Activated CD8-positive, alpha-beta T cell treated with anti-CD3 and anti-CD28 coated beads for 36 hours (primary cell): ENCODE measurements at regions not wholly inside any gene's neighbourhood (a gene's known extent, or its start where the extent isn't known, plus 50 kb on each side); places are given as distances from the start of the nearest gene placed in this dataset.

ENCODE experiments used
- ATAC-seq: fragments of 200-7000 bp; cut with Tn5 transposase; one replicate; pipeline ENCODE4 v1.10.0; 2021; ENCODE audit warnings: mild to moderate bottlenecking, moderate library complexity
- CTCF ChIA-PET: fragments of 350-600 bp; sonication (Branson Sonifier 250); formaldehyde crosslinking; loops from one replicate; lab custom pipeline; 2021; ENCODE audit warnings: antibody characterized with exemption; lab: Charles Lee
- POLR2A ChIA-PET: fragments of 350-600 bp; sonication (Branson Sonifier 250); formaldehyde crosslinking; loops from one replicate; lab custom pipeline; 2021; ENCODE audit warnings: antibody characterized with exemption; lab: Charles Lee
- DNase-seq: peaks from one replicate; pipeline ENCODE4 v3.0.0-alpha.2; 2020
- H3K27ac Mint-ChIP-seq: one replicate; pipeline ENCODE4 v1.8.0; 2021; ENCODE audit warnings: mild to moderate bottlenecking, mixed read lengths
- H3K27me3 Mint-ChIP-seq: one replicate; pipeline ENCODE4 v1.8.0; 2021; ENCODE audit warnings: mixed read lengths
- H3K36me3 Mint-ChIP-seq: one replicate; pipeline ENCODE4 v1.8.0; 2021; ENCODE audit warnings: low read depth, mixed read lengths
- H3K4me1 Mint-ChIP-seq: one replicate; pipeline ENCODE4 v1.8.0; 2021; ENCODE audit warnings: low read depth, mixed read lengths
- H3K4me3 Mint-ChIP-seq: one replicate; pipeline ENCODE4 v1.8.0; 2021; ENCODE audit warnings: mild to moderate bottlenecking, moderate library complexity, mixed read lengths
- H3K9me3 Mint-ChIP-seq: one replicate; pipeline ENCODE4 v1.8.0; 2021; ENCODE audit warnings: mixed read lengths
- CTCF ChIP-seq: fragments of 200-600 bp; IDR thresholded peaks from one replicate; pipeline ENCODE4 v1.8.0; 2022; ENCODE audit warnings: antibody characterized with exemption, mild to moderate bottlenecking
- intact Hi-C: fragments of 100-400 bp; cut with micrococcal nuclease; formaldehyde crosslinking; loops from one replicate; pipeline ENCODE4 v1.10.0; 2022

- POLR2A ChIA-PET, result no interaction called here
Observed at GRCh38 chr4:152083338-152083737, 322.5 kb upstream of the GATB start.

GRCh38 chr4:152081024-152081423, 320.2 kb upstream of the GATB start:
- ChIA-PET POLR2A (interaction anchor here (1.4 kb wide), 1 partner anchor 16 kb away, joined by 3 read pairs; no protein-coding TSS in a partner anchor), CTCF (interaction anchor here (0.9 to 1.0 kb wide), 2 partner anchors 19 to 59 kb away, joined by 3 to 4 read pairs; no protein-coding TSS in a partner anchor)
- H3K4me1 Mint-ChIP-seq, result peaks cover 48% of the 10 kb centered on the region
- H3K27ac Mint-ChIP-seq, result no peak overlapping the region
- peaks cover 6% of the 10 kb centered on the region for H3K9me3 Mint-ChIP-seq
- intact Hi-C loops, result no loop called here
- ATAC-seq (no peak), DNase-seq (no peak)
- no peaks in the 10 kb centered on the region for H3K36me3 Mint-ChIP-seq
- H3K4me3 Mint-ChIP-seq, result no peak overlapping the region
- TF ChIP-seq CTCF, result no peak
- H3K27me3 Mint-ChIP-seq, result no peaks in the 10 kb centered on the region

More at GRCh38 chr4:152083338-152083737, 322.5 kb upstream of the GATB start:
- Mint-ChIP-seq H3K9me3 (no peaks in the 10 kb centered on the region), H3K27me3 (no peaks in the 10 kb centered on the region), H3K36me3 (no peaks in the 10 kb centered on the region), H3K27ac (no peak overlapping the region), H3K4me1 (peaks cover 46% of the 10 kb centered on the region), H3K4me3 (no peak overlapping the region)
- ATAC-seq (no peak), DNase-seq (no peak)
- no peak for TF ChIP-seq CTCF
- CTCF ChIA-PET, result interaction anchor here (1.5 to 1.9 kb wide), 2 partner anchors 9 to 17 kb away, joined by 4 to 5 read pairs; no protein-coding TSS in a partner anchor
- intact Hi-C loops, result no loop called here

GRCh38 chr4:152079543-152080293, 318.9 kb upstream of the GATB start:
- DNase-seq (peak; percentile 55), ATAC-seq (peak; percentile 88)
- intact Hi-C loops, result no loop called here
- no peak for TF ChIP-seq CTCF
- Mint-ChIP-seq H3K36me3 (no peaks in the 10 kb centered on the region), H3K4me1 (peaks cover 40% of the 10 kb centered on the region), H3K27ac (peak overlapping the region; percentile 84), H3K4me3 (peak overlapping the region; percentile 6), H3K9me3 (peaks cover 6% of the 10 kb centered on the region), H3K27me3 (no peaks in the 10 kb centered on the region)
- ChIA-PET POLR2A (interaction anchor here (1.2 to 1.4 kb wide), 2 partner anchors 14 to 21 kb away, joined by 3 to 5 read pairs; no protein-coding TSS in a partner anchor), CTCF (interaction anchor here (0.6 kb wide), 1 partner anchor 12 kb away, joined by 3 read pairs; no protein-coding TSS in a partner anchor)

GRCh38 chr4:152079079-152079478, 318.3 kb upstream of the GATB start:
- H3K36me3 Mint-ChIP-seq, result no peaks in the 10 kb centered on the region
- POLR2A ChIA-PET, result interaction anchor here (1.2 kb wide), 1 partner anchor 22 kb away, joined by 5 read pairs; no protein-coding TSS in a partner anchor
- no peak for TF ChIP-seq CTCF
- H3K27ac Mint-ChIP-seq, result no peak overlapping the region
- CTCF ChIA-PET, result interaction anchor here (0.6 kb wide), 1 partner anchor 12 kb away, joined by 3 read pairs; no protein-coding TSS in a partner anchor
- H3K9me3 Mint-ChIP-seq, result peaks cover 6% of the 10 kb centered on the region
- H3K4me3 Mint-ChIP-seq, result no peak overlapping the region
- intact Hi-C loops, result no loop called here
- no peaks in the 10 kb centered on the region for H3K27me3 Mint-ChIP-seq
- no peak for ATAC-seq
- DNase-seq, result no peak
- H3K4me1 Mint-ChIP-seq, result peaks cover 40% of the 10 kb centered on the region

- no peak for TF ChIP-seq CTCF
- DNase-seq (no peak), ATAC-seq (no peak)
- CTCF ChIA-PET, result no interaction called here
- no peaks in the 10 kb centered on the region for H3K27me3 Mint-ChIP-seq
- H3K9me3 Mint-ChIP-seq, result peaks cover 6% of the 10 kb centered on the region
- intact Hi-C loops, result no loop called here
- no peak overlapping the region for H3K4me3 Mint-ChIP-seq
- no peak overlapping the region for H3K27ac Mint-ChIP-seq
- peaks cover 42% of the 10 kb centered on the region for H3K4me1 Mint-ChIP-seq
- H3K36me3 Mint-ChIP-seq, result no peaks in the 10 kb centered on the region
- POLR2A ChIA-PET, result no interaction called here
Observed at GRCh38 chr4:152077582-152077981, 316.8 kb upstream of the GATB start.
